Stimulated activated naive CD8-positive, alpha-beta T cell treated with anti-CD3 and anti-CD28 coated beads, Interleukin-15, Interleukin-2, amounts not matched to agents 100 U/mL and 50 U/mL, for 24 hours (primary cell): ENCODE measurements at regions not wholly inside any gene's neighbourhood (a gene's known extent, or its start where the extent isn't known, plus 50 kb on each side); places are given as distances from the start of the nearest gene placed in this dataset.
"Not testable (repeated sequence)": the region's sequence is repeated elsewhere in the genome, so short reads cannot be mapped to it uniquely, and the experiment has no call there.

Experiments
- ATAC-seq: fragments of 150-1000 bp; cut with Tn5 transposase; one replicate; pipeline ENCODE4 v1.10.0; 2021
- DNase-seq: peaks from one replicate; pipeline ENCODE4 v3.0.0; 2021

DNA sequence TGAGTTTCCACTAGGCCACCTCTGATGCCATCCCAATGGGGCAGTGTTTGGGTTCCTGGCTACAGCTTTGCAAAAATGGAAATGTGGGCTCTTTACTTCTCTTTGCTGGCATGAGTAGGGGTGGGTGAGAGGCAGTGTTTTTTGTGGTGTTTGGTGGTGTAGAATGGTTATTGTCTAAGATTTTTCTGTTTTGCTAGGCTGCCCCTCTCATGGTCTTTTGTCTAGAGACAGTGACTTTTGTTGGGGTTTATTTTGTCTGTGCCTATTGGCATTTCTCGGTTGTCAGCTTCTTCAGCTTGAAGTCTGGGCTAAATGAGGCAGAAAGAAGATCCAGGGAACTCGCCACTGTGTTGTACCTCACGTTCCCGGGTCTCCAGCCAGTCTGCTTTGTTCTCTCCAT, 112.1 kb downstream of the CENPF start:
- no peak for ATAC-seq
- no peak for DNase-seq

GRCh38 chr1:214717351-214717750, 114.4 kb downstream of the CENPF start:
- no peak for DNase-seq
- ATAC-seq = no peak

DNA sequence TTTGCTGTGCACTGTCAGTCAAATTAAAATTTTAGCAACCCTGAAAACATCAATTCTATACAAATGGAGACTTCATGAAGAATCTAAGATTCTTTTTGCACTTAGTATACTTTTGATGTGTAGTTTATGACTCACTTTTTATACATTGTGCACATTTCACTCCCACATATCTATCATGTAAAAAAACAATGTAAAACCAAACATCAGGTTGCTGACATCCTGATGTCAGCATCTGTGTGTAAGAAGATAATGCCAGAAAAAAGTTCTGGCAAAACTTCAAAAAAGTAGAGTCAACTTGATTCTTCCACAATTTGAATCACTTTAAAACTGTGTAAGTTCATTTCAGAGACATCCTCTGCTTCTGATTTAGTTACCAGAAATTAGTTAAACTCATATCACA, 115.7 kb downstream of the CENPF start:
- no peak for DNase-seq
- no peak for ATAC-seq

GRCh38 chr1:214719207-214719606, 116.2 kb downstream of the CENPF start:
- ATAC-seq = no peak
- no peak for DNase-seq

DNA sequence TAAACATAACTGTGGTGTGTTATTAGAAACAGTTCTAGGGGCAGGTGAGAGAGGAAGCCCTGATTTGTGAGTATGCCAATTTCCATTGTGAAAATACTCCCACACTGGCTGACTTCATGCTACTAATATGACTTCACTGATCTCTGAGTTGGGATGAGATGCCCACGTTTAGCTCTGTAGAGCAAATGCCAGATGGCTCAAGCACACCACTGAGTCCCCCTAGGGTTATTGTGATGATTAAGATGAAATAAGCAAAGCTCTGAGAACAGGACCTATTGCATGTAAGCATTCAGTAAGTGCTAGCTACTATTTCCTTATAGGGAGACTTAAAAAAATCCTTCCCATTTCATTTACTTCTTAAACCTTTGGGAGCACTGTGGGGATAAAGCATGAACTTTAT, 117.6 kb downstream of the CENPF start:
- no peak for DNase-seq

DNA sequence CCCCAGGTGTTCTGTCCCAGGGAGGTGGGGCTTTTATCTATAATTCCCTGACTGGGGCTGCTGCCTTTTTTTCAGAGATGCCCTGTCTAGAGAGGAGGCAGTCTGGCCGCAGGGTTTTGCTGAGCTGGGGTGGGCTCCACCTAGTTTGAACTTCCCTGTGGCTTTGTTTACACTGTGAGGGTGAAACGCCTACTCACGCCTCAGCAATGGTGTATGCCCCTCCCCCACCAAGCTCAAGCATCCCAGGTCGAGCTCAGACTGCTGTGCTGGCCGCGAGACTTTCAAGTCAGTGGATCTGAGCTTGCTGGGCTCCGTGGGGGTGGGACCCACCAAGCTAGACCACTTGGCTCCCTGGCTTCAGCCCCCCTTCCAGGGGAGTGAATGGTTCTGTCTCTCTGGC, 124.3 kb downstream of the CENPF start:
- ATAC-seq (no peak), DNase-seq (no peak)

More for the DNA sequence above, 117.6 kb downstream of the CENPF start:
- no peak for ATAC-seq

GRCh38 chr1:214739621-214740238, 136.7 kb downstream of the CENPF start:
- no peak for DNase-seq
- no peak for ATAC-seq

DNA sequence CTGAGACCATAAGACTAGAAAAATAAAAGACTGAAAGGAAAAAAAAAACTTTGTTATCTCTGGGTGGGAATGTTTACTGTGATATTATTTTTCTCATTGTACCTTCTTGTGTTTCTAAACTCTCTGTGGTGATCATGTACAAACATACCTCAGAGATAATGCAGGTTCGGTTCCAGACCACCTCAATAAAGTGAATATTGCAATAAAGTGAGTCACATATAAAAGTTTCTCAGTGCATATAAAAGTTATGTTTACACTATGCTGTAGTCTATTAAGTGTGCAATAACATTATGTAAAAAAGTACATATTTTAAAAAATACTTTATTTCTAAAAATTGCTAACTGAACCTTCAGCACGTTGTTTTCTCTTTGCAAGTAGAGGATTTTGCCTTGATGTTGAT, 137.5 kb downstream of the CENPF start:
- DNase-seq (no peak), ATAC-seq (no peak)

DNA sequence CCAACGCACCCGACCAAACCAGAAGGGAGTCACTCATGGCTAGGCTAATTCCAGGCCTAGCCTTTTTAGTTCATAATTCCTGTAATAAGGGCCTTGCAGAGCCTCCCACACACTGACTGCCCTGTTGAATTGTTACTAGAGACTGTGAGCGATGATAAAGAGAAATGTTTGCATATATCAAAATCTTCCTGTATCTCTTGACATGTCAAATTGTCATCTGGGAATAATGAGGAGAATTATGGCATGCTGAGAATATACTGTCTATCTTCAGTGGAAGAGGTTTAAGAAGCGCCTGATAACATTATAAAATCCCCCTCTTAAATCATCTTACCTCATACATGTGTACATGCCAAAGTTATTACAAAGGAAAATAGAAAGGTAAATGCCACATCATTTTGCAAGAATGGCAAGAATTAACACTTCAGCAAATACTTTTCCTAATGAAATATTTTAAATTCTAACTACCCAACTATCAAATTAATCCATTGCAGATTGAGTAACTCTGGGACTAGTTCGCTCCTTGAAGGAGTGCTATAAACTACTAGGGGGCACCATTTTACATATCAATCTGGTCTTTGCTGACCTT, 144.1 kb downstream of the CENPF start:
- DNase-seq (no peak), ATAC-seq (no peak)

GRCh38 chr1:214753236-214753852, 150.3 kb downstream of the CENPF start:
- DNase-seq = no peak
- no peak for ATAC-seq

GRCh38 chr1:214761030-214761429, 158.0 kb downstream of the CENPF start:
- ATAC-seq = no peak
- DNase-seq = no peak

DNA sequence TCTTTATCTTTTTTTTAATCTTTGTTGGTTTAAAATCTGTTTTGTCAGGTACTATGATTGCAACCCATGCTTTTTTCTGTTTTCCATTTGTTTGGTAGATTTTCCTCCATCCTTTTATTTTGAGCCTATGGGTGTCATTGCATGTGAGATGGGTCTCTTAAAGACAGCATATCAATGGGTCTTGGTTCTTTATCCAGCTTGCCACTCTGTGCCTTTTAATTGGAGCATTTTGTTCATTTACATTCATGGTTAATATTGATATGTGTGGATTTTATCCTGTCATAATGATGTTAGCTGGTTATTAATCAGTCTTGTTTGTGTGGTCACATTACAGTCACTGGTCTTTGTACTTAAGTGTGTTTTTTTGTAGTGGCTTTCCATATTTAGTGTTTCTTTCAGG, 159.9 kb downstream of the CENPF start:
- ATAC-seq = no peak

DNA sequence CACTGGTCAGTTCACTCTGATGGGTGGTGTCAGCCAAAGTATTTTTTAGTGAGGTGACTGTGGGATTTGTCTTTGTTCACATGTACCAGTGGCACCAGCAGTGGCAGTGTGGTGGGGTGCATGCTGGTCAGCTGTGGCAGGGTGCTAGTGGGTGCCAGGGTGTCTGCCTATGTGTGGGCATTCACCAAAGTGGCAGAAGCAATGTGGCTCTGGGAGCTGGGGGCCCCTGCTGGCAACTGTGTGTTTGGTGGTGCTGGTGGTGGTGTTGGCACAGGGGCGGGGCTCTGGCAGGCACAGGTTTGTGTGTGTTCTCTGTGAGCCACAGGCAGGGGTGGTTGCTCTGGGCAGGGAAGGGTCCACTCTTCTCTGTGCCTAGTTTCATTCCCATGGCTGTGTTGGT, 161.5 kb downstream of the CENPF start:
- DNase-seq (no peak), ATAC-seq (no peak)

More for the DNA sequence above, 159.9 kb downstream of the CENPF start:
- DNase-seq = no peak

- DNase-seq = no peak
- no peak for ATAC-seq
Measured at GRCh38 chr1:214767221-214767620, 164.2 kb downstream of the CENPF start.

- not testable (repeated sequence) for ATAC-seq, DNase-seq
Measured at GRCh38 chr1:214769666-214770065, 166.7 kb downstream of the CENPF start.

GRCh38 chr1:214777364-214777763, 174.4 kb downstream of the CENPF start:
- DNase-seq (no peak), ATAC-seq (no peak)

GRCh38 chr1:214791961-214792360, 189.0 kb downstream of the CENPF start:
- DNase-seq (no peak), ATAC-seq (no peak)

- ATAC-seq = no peak
Measured at GRCh38 chr1:214792527-214793186, 189.7 kb downstream of the CENPF start.

GRCh38 chr1:214793708-214794107, 190.7 kb downstream of the CENPF start:
- ATAC-seq (no peak), DNase-seq (no peak)

More at GRCh38 chr1:214792527-214793186, 189.7 kb downstream of the CENPF start:
- no peak for DNase-seq

- ATAC-seq (no peak), DNase-seq (no peak)
Measured at GRCh38 chr1:214801191-214801590, 198.2 kb downstream of the CENPF start.

DNA sequence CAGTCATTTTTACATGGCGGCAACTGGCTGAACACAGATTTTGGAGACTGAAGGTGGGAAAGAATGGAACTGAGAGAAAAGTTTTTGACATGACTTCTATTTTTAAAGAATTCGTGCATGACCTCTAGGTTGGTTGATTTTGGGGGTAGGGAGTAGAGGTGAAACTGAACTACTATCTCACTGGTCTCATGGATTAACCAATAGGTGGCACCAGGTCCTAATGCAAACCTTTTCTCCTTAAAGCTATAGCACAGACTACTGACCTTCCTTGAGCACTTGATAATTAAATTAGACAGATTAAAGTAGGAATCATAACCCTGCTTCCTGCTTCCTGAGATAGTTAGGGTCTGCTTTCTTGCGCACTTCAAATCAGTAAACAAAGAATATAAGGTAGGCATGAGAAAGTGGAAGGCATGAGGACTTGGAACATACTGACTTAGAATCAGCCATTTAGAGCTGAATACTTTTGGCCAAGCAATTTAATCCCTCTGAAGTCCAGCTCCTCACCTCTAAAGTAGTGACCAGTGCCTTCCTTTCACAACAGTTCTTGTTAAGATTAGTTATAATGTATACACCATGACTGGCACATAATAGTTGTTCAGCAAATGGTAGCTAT, 206.0 kb downstream of the CENPF start:
- DNase-seq (no peak), ATAC-seq (no peak)

DNA sequence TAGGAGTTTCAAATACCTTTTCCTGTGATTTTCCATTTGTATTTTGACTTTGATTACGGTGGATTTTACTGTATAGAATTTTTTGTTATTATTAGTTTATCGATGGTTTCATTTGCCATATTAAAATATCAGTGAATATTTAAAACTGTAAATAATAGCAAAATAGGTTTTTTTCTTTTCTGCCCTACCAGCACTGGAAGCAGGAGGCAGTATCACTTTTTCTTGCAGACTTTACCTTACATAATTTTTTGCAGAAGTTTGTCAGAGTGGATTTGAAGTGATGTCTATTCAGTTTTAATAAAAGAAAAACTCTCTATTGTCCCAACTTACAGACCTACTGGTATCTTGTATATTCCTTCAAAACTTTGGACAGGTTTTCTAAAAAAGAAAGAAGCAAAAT, 213.6 kb downstream of the CENPF start:
- ATAC-seq (no peak), DNase-seq (no peak)
